ENCODE measurements at regions not wholly inside any gene's neighbourhood (a gene's known extent, or its start where the extent isn't known, plus 50 kb on each side); places are given as distances from the start of the nearest gene placed in this dataset.

DNA sequence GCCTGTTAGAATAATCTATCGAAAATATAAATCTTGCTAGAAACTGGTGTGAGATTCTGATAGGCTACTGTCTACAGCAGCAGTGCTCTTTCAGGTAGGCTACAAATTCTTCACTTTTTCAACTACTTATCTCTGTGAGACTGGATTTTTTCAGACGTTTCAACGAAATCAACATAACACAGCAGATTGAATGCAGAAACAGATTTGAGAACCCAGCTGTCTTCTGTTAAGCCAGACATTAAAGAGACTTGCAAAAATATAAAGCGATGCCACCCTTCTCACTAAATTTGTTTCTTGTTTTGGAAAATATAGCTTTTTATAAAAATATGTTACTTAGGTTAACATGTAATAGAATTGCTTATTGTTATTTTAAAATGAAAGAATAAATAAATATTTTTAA lies 140.6 kb upstream of the PHACTR1 start:
- H3K9me3 ChIP-seq (replicated peaks in 1 of 2; ENCODE audit: control insufficient read depth in 2 of 2, insufficient read depth in 1 of 2, low read depth in 1 of 2, low read length in 2 of 2) = peaks cover 0 to 2% of the 10 kb centered on the region in 2 donors
- no CpG with 5 or more reads among the region's 4 CpGs for WGBS, 2 donors (ENCODE audit: extremely low coverage in 2 of 2, insufficient read length in 2 of 2, insufficient replicate concordance in 1 of 2)
- no peak overlapping the region for H3K4me2 ChIP-seq (ENCODE audit: insufficient read depth, low read length, poor library complexity, severe bottlenecking)
- H2AFZ ChIP-seq (ENCODE audit: low read length) = no peak overlapping the region
- H3K4ac ChIP-seq (ENCODE audit: low read length) = no peak overlapping the region
- DNase-seq (ENCODE audit: low spot score) = no peak
- no peak overlapping the region for H4K8ac ChIP-seq (ENCODE audit: low read depth, low read length)
- no peak overlapping the region for H2BK12ac ChIP-seq (ENCODE audit: low read length)
- peaks cover 0 to 4% of the 10 kb centered on the region in 2 donors for H3K4me1 ChIP-seq (ENCODE audit: control insufficient read depth in 2 of 2, insufficient read depth in 1 of 2, low read depth in 1 of 2, low read length in 2 of 2)
- H3K14ac ChIP-seq (ENCODE audit: low read length) = no peak overlapping the region
- no peak overlapping the region for H3K27ac ChIP-seq (replicated peaks; ENCODE audit: low read length)
- no peak overlapping the region for H3K18ac ChIP-seq (ENCODE audit: low read length)
- H2AK5ac ChIP-seq (ENCODE audit: low read depth, low read length) = no peak overlapping the region
- no peak overlapping the region for H2BK15ac ChIP-seq (ENCODE audit: low read length)
- H4K91ac ChIP-seq (ENCODE audit: low read depth, low read length, poor library complexity) = no peak overlapping the region
- H2BK5ac ChIP-seq (ENCODE audit: low read length) = no peak overlapping the region
- peaks cover 0 to 2% of the 10 kb centered on the region in 2 donors for H3K36me3 ChIP-seq (replicated peaks in 1 of 2; ENCODE audit: control insufficient read depth in 2 of 2, insufficient read depth in 2 of 2, low read length in 2 of 2)
- no peak overlapping the region for H3K23ac ChIP-seq (ENCODE audit: low read depth, low read length, poor library complexity)
- H3K9ac ChIP-seq (ENCODE audit: low read depth, low read length, poor library complexity) = no peak overlapping the region
- H3K27me3 ChIP-seq (ENCODE audit: control insufficient read depth in 3 of 3, insufficient read depth in 3 of 3, low read depth in 1 of 3, low read length in 3 of 3) = peaks cover 0 to 3% (median 0%) of the 10 kb centered on the region in 3 experiments
- H3K79me1 ChIP-seq (ENCODE audit: low read depth, low read length) = no peaks in the 10 kb centered on the region
- H3K4me3 ChIP-seq (ENCODE audit: low read length in 2 of 2) = no peak overlapping the region
- no peak overlapping the region for H2BK120ac ChIP-seq (ENCODE audit: low read depth, low read length)

GRCh38 chr6:12576389-12576788 lies 140.2 kb upstream of the PHACTR1 start:
- Histone ChIP-seq H4K91ac (ENCODE audit: low read depth, low read length, poor library complexity) (no peak overlapping the region), H3K4me3 (ENCODE audit: low read length in 2 of 2) (no peak overlapping the region), H3K4ac (ENCODE audit: low read length) (no peak overlapping the region), H2BK12ac (ENCODE audit: low read length) (no peak overlapping the region), H3K27ac (replicated peaks; ENCODE audit: low read length) (no peak overlapping the region), H3K27me3 (ENCODE audit: control insufficient read depth in 3 of 3, insufficient read depth in 3 of 3, low read depth in 1 of 3, low read length in 3 of 3) (peaks cover 0 to 3% (median 0%) of the 10 kb centered on the region in 3 experiments), H2BK15ac (ENCODE audit: low read length) (no peak overlapping the region), H2AK5ac (ENCODE audit: low read depth, low read length) (no peak overlapping the region), H3K18ac (ENCODE audit: low read length) (no peak overlapping the region), H4K8ac (ENCODE audit: low read depth, low read length) (no peak overlapping the region), H3K14ac (ENCODE audit: low read length) (no peak overlapping the region), H2BK120ac (ENCODE audit: low read depth, low read length) (no peak overlapping the region), H3K79me1 (ENCODE audit: low read depth, low read length) (no peaks in the 10 kb centered on the region), H3K4me2 (ENCODE audit: insufficient read depth, low read length, poor library complexity, severe bottlenecking) (no peak overlapping the region), H2BK5ac (ENCODE audit: low read length) (no peak overlapping the region), H3K9me3 (replicated peaks in 1 of 2; ENCODE audit: control insufficient read depth in 2 of 2, insufficient read depth in 1 of 2, low read depth in 1 of 2, low read length in 2 of 2) (peaks cover 0 to 2% of the 10 kb centered on the region in 2 donors), H3K9ac (ENCODE audit: low read depth, low read length, poor library complexity) (no peak overlapping the region), H3K23ac (ENCODE audit: low read depth, low read length, poor library complexity) (no peak overlapping the region), H2AFZ (ENCODE audit: low read length) (no peak overlapping the region), H3K36me3 (replicated peaks in 1 of 2; ENCODE audit: control insufficient read depth in 2 of 2, insufficient read depth in 2 of 2, low read length in 2 of 2) (peaks cover 0 to 2% of the 10 kb centered on the region in 2 donors), H3K4me1 (ENCODE audit: control insufficient read depth in 2 of 2, insufficient read depth in 1 of 2, low read depth in 1 of 2, low read length in 2 of 2) (peaks cover 0 to 4% of the 10 kb centered on the region in 2 donors)
- no peak for DNase-seq (ENCODE audit: low spot score)
- no CpG with 5 or more reads among the region's 2 CpGs for WGBS, 2 donors (ENCODE audit: extremely low coverage in 2 of 2, insufficient read length in 2 of 2, insufficient replicate concordance in 1 of 2)

DNA sequence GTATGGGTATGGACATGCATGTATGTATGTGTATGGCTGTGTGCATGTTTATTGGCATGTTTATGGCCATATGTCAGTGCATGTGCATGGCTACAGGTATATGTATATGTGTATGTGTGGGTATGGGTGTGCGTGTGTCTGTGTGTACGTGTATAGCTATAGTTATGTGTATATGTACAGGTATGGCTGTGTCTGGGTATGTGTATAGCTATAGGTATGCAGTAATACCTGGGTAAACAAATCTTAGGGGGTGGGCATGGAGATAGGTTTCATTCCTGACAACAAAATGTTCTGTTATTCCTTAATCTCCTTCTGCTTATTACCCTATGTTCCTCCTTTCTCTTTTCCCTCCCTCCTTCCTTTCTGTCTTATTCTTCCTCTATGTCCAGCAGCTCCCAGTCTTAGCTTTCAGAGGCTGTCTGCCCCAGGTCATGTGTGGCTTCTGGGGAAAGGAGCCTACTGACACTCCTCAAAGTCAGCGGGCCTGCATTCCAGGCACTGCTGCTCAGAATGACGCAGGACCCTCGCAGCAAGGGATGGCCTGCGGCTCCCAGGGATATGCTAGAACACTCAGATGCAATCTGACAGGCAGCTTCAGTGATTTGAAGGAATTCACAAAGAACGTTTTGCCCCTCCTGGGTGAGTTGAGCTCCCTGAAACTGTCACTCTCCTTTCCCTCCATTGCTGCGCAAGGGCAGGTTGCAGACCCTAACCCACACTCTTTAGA lies 139.3 kb upstream of the PHACTR1 start:
- H2AFZ ChIP-seq (ENCODE audit: low read length) = no peak overlapping the region
- H3K4me1 ChIP-seq (ENCODE audit: control insufficient read depth in 2 of 2, insufficient read depth in 1 of 2, low read depth in 1 of 2, low read length in 2 of 2) = peaks cover under 1 to 4% of the 10 kb centered on the region in 2 donors
- no peak overlapping the region for H3K4me2 ChIP-seq (ENCODE audit: insufficient read depth, low read length, poor library complexity, severe bottlenecking)
- no peak overlapping the region for H3K23ac ChIP-seq (ENCODE audit: low read depth, low read length, poor library complexity)
- peak overlapping the region; percentile 34 for H4K91ac ChIP-seq (ENCODE audit: low read depth, low read length, poor library complexity)
- no peak overlapping the region for H3K9ac ChIP-seq (ENCODE audit: low read depth, low read length, poor library complexity)
- H3K36me3 ChIP-seq (replicated peaks in 1 of 2; ENCODE audit: control insufficient read depth in 2 of 2, insufficient read depth in 2 of 2, low read length in 2 of 2) = peaks cover 0 to 2% of the 10 kb centered on the region in 2 donors
- H2BK15ac ChIP-seq (ENCODE audit: low read length) = no peak overlapping the region
- no peak overlapping the region for H2BK120ac ChIP-seq (ENCODE audit: low read depth, low read length)
- no peak overlapping the region for H2BK5ac ChIP-seq (ENCODE audit: low read length)
- H3K27me3 ChIP-seq (ENCODE audit: control insufficient read depth in 3 of 3, insufficient read depth in 3 of 3, low read depth in 1 of 3, low read length in 3 of 3) = peaks cover 0 to 3% (median 0%) of the 10 kb centered on the region in 3 experiments
- peaks cover 0 to 2% of the 10 kb centered on the region in 2 donors for H3K9me3 ChIP-seq (replicated peaks in 1 of 2; ENCODE audit: control insufficient read depth in 2 of 2, insufficient read depth in 1 of 2, low read depth in 1 of 2, low read length in 2 of 2)
- no peak overlapping the region for H4K8ac ChIP-seq (ENCODE audit: low read depth, low read length)
- H3K79me1 ChIP-seq (ENCODE audit: low read depth, low read length) = no peaks in the 10 kb centered on the region
- no peak overlapping the region for H3K14ac ChIP-seq (ENCODE audit: low read length)
- no peak overlapping the region for H2AK5ac ChIP-seq (ENCODE audit: low read depth, low read length)
- no peak overlapping the region for H3K4me3 ChIP-seq (ENCODE audit: low read length in 2 of 2)
- no peak overlapping the region for H2BK12ac ChIP-seq (ENCODE audit: low read length)
- no CpG with 5 or more reads among the region's 8 CpGs for WGBS, 2 donors (ENCODE audit: extremely low coverage in 2 of 2, insufficient read length in 2 of 2, insufficient replicate concordance in 1 of 2)
- H3K27ac ChIP-seq (replicated peaks; ENCODE audit: low read length) = no peak overlapping the region
- H3K18ac ChIP-seq (ENCODE audit: low read length) = no peak overlapping the region
- DNase-seq (ENCODE audit: low spot score) = no peak
- H3K4ac ChIP-seq (ENCODE audit: low read length) = no peak overlapping the region

DNA sequence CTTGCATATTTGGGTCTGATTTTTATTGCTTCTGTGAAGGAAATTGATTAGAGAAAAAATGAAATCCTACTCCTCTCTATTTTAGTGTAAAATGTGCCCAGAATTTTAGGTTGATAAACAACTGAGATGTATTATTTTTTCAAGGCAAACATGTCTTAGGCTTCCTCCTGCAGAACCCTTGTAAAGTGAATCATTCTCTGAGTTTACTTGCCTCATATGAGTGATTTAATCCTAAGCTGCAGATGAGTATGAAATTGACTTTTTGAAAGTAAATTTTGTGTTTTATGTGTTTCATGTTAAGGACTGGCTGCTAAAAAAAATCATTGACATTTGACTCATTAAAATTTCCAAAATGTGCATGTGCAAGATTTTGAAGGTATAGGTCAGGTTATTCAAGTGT lies 138.5 kb upstream of the PHACTR1 start:
- no peak overlapping the region for H2BK120ac ChIP-seq (ENCODE audit: low read depth, low read length)
- no peak overlapping the region for H3K4me3 ChIP-seq (ENCODE audit: low read length in 2 of 2)
- no peak overlapping the region for H4K91ac ChIP-seq (ENCODE audit: low read depth, low read length, poor library complexity)
- DNase-seq (ENCODE audit: low spot score) = no peak
- H3K27ac ChIP-seq (replicated peaks; ENCODE audit: low read length) = no peak overlapping the region
- H3K4ac ChIP-seq (ENCODE audit: low read length) = no peak overlapping the region
- H2BK12ac ChIP-seq (ENCODE audit: low read length) = no peak overlapping the region
- H2AFZ ChIP-seq (ENCODE audit: low read length) = no peak overlapping the region
- H3K4me1 ChIP-seq (ENCODE audit: control insufficient read depth in 2 of 2, insufficient read depth in 1 of 2, low read depth in 1 of 2, low read length in 2 of 2) = peaks cover 3 to 4% of the 10 kb centered on the region in 2 donors
- H3K36me3 ChIP-seq (replicated peaks in 1 of 2; ENCODE audit: control insufficient read depth in 2 of 2, insufficient read depth in 2 of 2, low read length in 2 of 2) = peaks cover 0 to 2% of the 10 kb centered on the region in 2 donors
- no peak overlapping the region for H2BK15ac ChIP-seq (ENCODE audit: low read length)
- H3K4me2 ChIP-seq (ENCODE audit: insufficient read depth, low read length, poor library complexity, severe bottlenecking) = no peak overlapping the region
- H2AK5ac ChIP-seq (ENCODE audit: low read depth, low read length) = no peak overlapping the region
- no peaks in the 10 kb centered on the region for H3K79me1 ChIP-seq (ENCODE audit: low read depth, low read length)
- no peak overlapping the region for H2BK5ac ChIP-seq (ENCODE audit: low read length)
- H3K9me3 ChIP-seq (replicated peaks in 1 of 2; ENCODE audit: control insufficient read depth in 2 of 2, insufficient read depth in 1 of 2, low read depth in 1 of 2, low read length in 2 of 2) = peaks cover 0 to 2% of the 10 kb centered on the region in 2 donors
- H3K14ac ChIP-seq (ENCODE audit: low read length) = no peak overlapping the region
- peaks cover 0 to 3% (median 0%) of the 10 kb centered on the region in 3 experiments for H3K27me3 ChIP-seq (ENCODE audit: control insufficient read depth in 3 of 3, insufficient read depth in 3 of 3, low read depth in 1 of 3, low read length in 3 of 3)
- no peak overlapping the region for H4K8ac ChIP-seq (ENCODE audit: low read depth, low read length)
- H3K9ac ChIP-seq (ENCODE audit: low read depth, low read length, poor library complexity) = no peak overlapping the region
- no peak overlapping the region for H3K23ac ChIP-seq (ENCODE audit: low read depth, low read length, poor library complexity)
- H3K18ac ChIP-seq (ENCODE audit: low read length) = no peak overlapping the region
